ENCODE measurements at regions not wholly inside any gene's neighbourhood (a gene's known extent, or its start where the extent isn't known, plus 50 kb on each side); places are given as distances from the start of the nearest gene placed in this dataset.

GRCh38 chr4:53855581-53856250, 208.7 kb downstream of the CHIC2 start:
- peak overlapping the region; percentile 21 for H3K4me3 ChIP-seq (ENCODE audit: low read length)
- ChIA-PET POLR2A (ENCODE audit: unreplicated experiment) (no interaction called here), CTCF (no interaction called here)
- no TSS peak for BruUV-seq (replicated peaks)
- DNase-seq (peak; percentile 89), ATAC-seq (peak; percentile 89)
- no peaks in the 10 kb centered on the region for H3K79me2 ChIP-seq (ENCODE audit: low read length)
- peak overlapping the region; percentile 15 for H2AFZ ChIP-seq (ENCODE audit: low read length)
- TF ChIP-seq EZH2phosphoT487 (IDR thresholded peaks at IDR 0.05; ENCODE audit: borderline replicate concordance, low read length) (no peak), CTCF (conservative IDR thresholded peaks at IDR 0.05; ENCODE audit: low read depth, low read length) (no peak), EZH2 (IDR thresholded peaks at IDR 0.05; ENCODE audit: low read length, unreplicated experiment) (no peak)
- H3K9me3 ChIP-seq (ENCODE audit: low read length): no peaks in the 10 kb centered on the region
- peak overlapping the region; percentile 88 for H3K27ac ChIP-seq (ENCODE audit: low read length)
- no peaks in the 10 kb centered on the region for H3K9me2 ChIP-seq (replicated peaks; ENCODE audit: low read length)
- H3K36me3 ChIP-seq (ENCODE audit: low read depth, low read length): no peaks in the 10 kb centered on the region
- H3K4me2 ChIP-seq (ENCODE audit: low read length): peak overlapping the region; percentile 67
- intact Hi-C loops (cut with micrococcal nuclease): no loop called here
- H3F3A ChIP-seq (ENCODE audit: low read length, unreplicated experiment): peaks cover 12% of the 10 kb centered on the region
- no peaks in the 10 kb centered on the region for H4K20me1 ChIP-seq (ENCODE audit: low read length)
- no peaks in the 10 kb centered on the region for H3K27me3 ChIP-seq (ENCODE audit: low read length)
- peaks cover 28% of the 10 kb centered on the region for H3K4me1 ChIP-seq (ENCODE audit: insufficient read depth, low read length)
- peak overlapping the region; percentile 50 for H3K9ac ChIP-seq (ENCODE audit: low read length)

- Histone ChIP-seq H3K4me3 (ENCODE audit: low read length) (peak overlapping the region; percentile 21), H3K9me3 (ENCODE audit: low read length) (no peaks in the 10 kb centered on the region), H3K4me2 (ENCODE audit: low read length) (peak overlapping the region; percentile 67), H3K27ac (ENCODE audit: low read length) (peak overlapping the region; percentile 88), H4K20me1 (ENCODE audit: low read length) (no peaks in the 10 kb centered on the region), H3K4me1 (ENCODE audit: insufficient read depth, low read length) (peaks cover 28% of the 10 kb centered on the region), H3K9ac (ENCODE audit: low read length) (peak overlapping the region; percentile 50), H3K9me2 (replicated peaks; ENCODE audit: low read length) (no peaks in the 10 kb centered on the region), H3K79me2 (ENCODE audit: low read length) (no peaks in the 10 kb centered on the region), H3K27me3 (ENCODE audit: low read length) (no peaks in the 10 kb centered on the region), H2AFZ (ENCODE audit: low read length) (peak overlapping the region; percentile 15), H3F3A (ENCODE audit: low read length, unreplicated experiment) (peaks cover 12% of the 10 kb centered on the region), H3K36me3 (ENCODE audit: low read depth, low read length) (no peaks in the 10 kb centered on the region)
- peak; percentile 75 for DNase-seq
- intact Hi-C loops (cut with micrococcal nuclease): no loop called here
- no TSS peak for BruUV-seq (replicated peaks)
- CTCF ChIA-PET: no interaction called here
- no peak for TF ChIP-seq CTCF (conservative IDR thresholded peaks at IDR 0.05; ENCODE audit: low read depth, low read length)
- ATAC-seq: peak; percentile 68
- POLR2A ChIA-PET (ENCODE audit: unreplicated experiment): no interaction called here
Measured at GRCh38 chr4:53854991-53855568, 209.3 kb downstream of the CHIC2 start.

- H3K4me2 ChIP-seq (ENCODE audit: low read length): no peak overlapping the region
- TF ChIP-seq EZH2phosphoT487 (IDR thresholded peaks at IDR 0.05; ENCODE audit: borderline replicate concordance, low read length) (no peak), CTCF (conservative IDR thresholded peaks at IDR 0.05; ENCODE audit: low read depth, low read length) (no peak), EZH2 (IDR thresholded peaks at IDR 0.05; ENCODE audit: low read length, unreplicated experiment) (no peak)
- no peak for ATAC-seq
- no peaks in the 10 kb centered on the region for H3K36me3 ChIP-seq (ENCODE audit: low read depth, low read length)
- intact Hi-C loops (cut with micrococcal nuclease): no loop called here
- H3K4me3 ChIP-seq (ENCODE audit: low read length): no peak overlapping the region
- ChIA-PET POLR2A (ENCODE audit: unreplicated experiment) (no interaction called here), CTCF (no interaction called here)
- no peaks in the 10 kb centered on the region for H3K79me2 ChIP-seq (ENCODE audit: low read length)
- no peak overlapping the region for H3K27ac ChIP-seq (ENCODE audit: low read length)
- BruUV-seq (replicated peaks): no TSS peak
- no peaks in the 10 kb centered on the region for H3K27me3 ChIP-seq (ENCODE audit: low read length)
- no peaks in the 10 kb centered on the region for H4K20me1 ChIP-seq (ENCODE audit: low read length)
- no peaks in the 10 kb centered on the region for H3K9me3 ChIP-seq (ENCODE audit: low read length)
- H3K9me2 ChIP-seq (replicated peaks; ENCODE audit: low read length): no peaks in the 10 kb centered on the region
- H3F3A ChIP-seq (ENCODE audit: low read length, unreplicated experiment): peaks cover 12% of the 10 kb centered on the region
- no peak overlapping the region for H2AFZ ChIP-seq (ENCODE audit: low read length)
- peaks cover 28% of the 10 kb centered on the region for H3K4me1 ChIP-seq (ENCODE audit: insufficient read depth, low read length)
- no peak for DNase-seq
- no peak overlapping the region for H3K9ac ChIP-seq (ENCODE audit: low read length)
Measured at GRCh38 chr4:53852343-53852742, 212.1 kb downstream of the CHIC2 start.
